OCI-LY7 (cell line): ENCODE measurements at regions not wholly inside any gene's neighbourhood (a gene's known extent, or its start where the extent isn't known, plus 50 kb on each side); places are given as distances from the start of the nearest gene placed in this dataset.

Experiments used
- EZH2phosphoT487 ChIP-seq: fragments of 200-600 bp; sonication (generic); IDR thresholded peaks from 2 replicates; pipeline ENCODE4 v1.6.1; 2018; ENCODE audit warnings: low read depth, borderline replicate concordance, mild to moderate bottlenecking, mixed run types, antibody characterized with exemption, low read length, moderate library complexity, mixed read lengths
- TF ChIP-seq, protein P1 (sequence below): fragments of 200-600 bp; sonication (generic); conservative IDR thresholded peaks from 2 replicates; pipeline ENCODE4 v1.5.1; 2014; ENCODE audit warnings: mild to moderate bottlenecking, antibody characterized with exemption, low read length, moderate library complexity, mixed read lengths

- TF ChIP-seq, protein P1, sequence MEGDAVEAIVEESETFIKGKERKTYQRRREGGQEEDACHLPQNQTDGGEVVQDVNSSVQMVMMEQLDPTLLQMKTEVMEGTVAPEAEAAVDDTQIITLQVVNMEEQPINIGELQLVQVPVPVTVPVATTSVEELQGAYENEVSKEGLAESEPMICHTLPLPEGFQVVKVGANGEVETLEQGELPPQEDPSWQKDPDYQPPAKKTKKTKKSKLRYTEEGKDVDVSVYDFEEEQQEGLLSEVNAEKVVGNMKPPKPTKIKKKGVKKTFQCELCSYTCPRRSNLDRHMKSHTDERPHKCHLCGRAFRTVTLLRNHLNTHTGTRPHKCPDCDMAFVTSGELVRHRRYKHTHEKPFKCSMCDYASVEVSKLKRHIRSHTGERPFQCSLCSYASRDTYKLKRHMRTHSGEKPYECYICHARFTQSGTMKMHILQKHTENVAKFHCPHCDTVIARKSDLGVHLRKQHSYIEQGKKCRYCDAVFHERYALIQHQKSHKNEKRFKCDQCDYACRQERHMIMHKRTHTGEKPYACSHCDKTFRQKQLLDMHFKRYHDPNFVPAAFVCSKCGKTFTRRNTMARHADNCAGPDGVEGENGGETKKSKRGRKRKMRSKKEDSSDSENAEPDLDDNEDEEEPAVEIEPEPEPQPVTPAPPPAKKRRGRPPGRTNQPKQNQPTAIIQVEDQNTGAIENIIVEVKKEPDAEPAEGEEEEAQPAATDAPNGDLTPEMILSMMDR = no peak
- TF ChIP-seq EZH2phosphoT487 = no peak
Observed at GRCh38 chr5:20434786-20435185, 446.8 kb upstream of the CDH18 start.
